ENCODE measurements at regions not wholly inside any gene's neighbourhood (a gene's known extent, or its start where the extent isn't known, plus 50 kb on each side); places are given as distances from the start of the nearest gene placed in this dataset.

GRCh38 chr6:54716877-54717276, 129.7 kb upstream of the FAM83B start:
- H2BK15ac ChIP-seq (ENCODE audit: low read depth, low read length): no peak overlapping the region
- no peaks in the 10 kb centered on the region for H3K23me2 ChIP-seq (ENCODE audit: insufficient read length, low read depth, low read length, poor library complexity, severe bottlenecking)
- no peak overlapping the region for H2BK20ac ChIP-seq (ENCODE audit: low read depth, low read length, poor library complexity, severe bottlenecking)
- Mint-ChIP-seq H3K27me3 (ENCODE audit: low read depth) (no peaks in the 10 kb centered on the region), H3K4me1 (peaks cover 10 to 16% of the 10 kb centered on the region in 2 experiments), H3K36me3 (ENCODE audit: insufficient read depth in 1 of 3, low read depth in 3 of 3) (no peaks in the 10 kb centered on the region), H3K27ac (no peak overlapping the region), H3K4me3 (no peak overlapping the region), H3K9me3 (no peaks in the 10 kb centered on the region)
- no peak overlapping the region for H2BK120ac ChIP-seq (ENCODE audit: low read depth, low read length, poor library complexity, severe bottlenecking)
- no peak overlapping the region for H2BK5ac ChIP-seq (ENCODE audit: insufficient read length, low read length)
- DNase-seq: no peak
- no peak overlapping the region for H3K23ac ChIP-seq (ENCODE audit: insufficient read length, low read depth, low read length)
- H2AFZ ChIP-seq (ENCODE audit: low read length): no peak overlapping the region
- no peak overlapping the region for H2AK5ac ChIP-seq (ENCODE audit: insufficient read length, low read length)
- no peaks in the 10 kb centered on the region for H4K20me1 ChIP-seq (ENCODE audit: control insufficient read depth, insufficient read depth, insufficient read length)
- no peaks in the 10 kb centered on the region for H3K27me3 ChIP-seq (ENCODE audit: insufficient read depth, low read length)
- no peak overlapping the region for H3K18ac ChIP-seq (ENCODE audit: insufficient read length, low read depth, low read length)
- no peaks in the 10 kb centered on the region for H3K4me1 ChIP-seq (ENCODE audit: insufficient read depth, low read length)
- H3K4ac ChIP-seq (ENCODE audit: low read depth, low read length): no peak overlapping the region
- no peak overlapping the region for H3K4me2 ChIP-seq (ENCODE audit: insufficient read depth, insufficient read length, low read length)
- no peaks in the 10 kb centered on the region for H3K9me3 ChIP-seq (ENCODE audit: control insufficient read depth, low read depth, low read length)
- no peaks in the 10 kb centered on the region for H3K79me1 ChIP-seq (ENCODE audit: insufficient read depth, low read depth, low read length, poor library complexity, severe bottlenecking)
- H3K27ac ChIP-seq (ENCODE audit: insufficient read length, low read depth, low read length): no peak overlapping the region
- H3T11ph ChIP-seq (ENCODE audit: low read length): no peak overlapping the region
- no peak overlapping the region for H3K56ac ChIP-seq (ENCODE audit: insufficient read length, low read depth, low read length)
- H3K79me2 ChIP-seq (ENCODE audit: insufficient read depth, low read length): no peaks in the 10 kb centered on the region
- no peak overlapping the region for H2BK12ac ChIP-seq (ENCODE audit: insufficient read length, low read depth, low read length)
- H4K8ac ChIP-seq (replicated peaks; ENCODE audit: insufficient read length, low read depth, low read length): no peak overlapping the region
- H4K91ac ChIP-seq (ENCODE audit: insufficient read length, low read depth, low read length): no peak overlapping the region
- H3K9ac ChIP-seq (ENCODE audit: extremely low read depth, insufficient read length, low read length): no peak overlapping the region
- no peak overlapping the region for H3K14ac ChIP-seq (ENCODE audit: insufficient read depth, low read length)
- WGBS (ENCODE audit: extremely low coverage, insufficient read length, low lambda C conversion rate): no CpG with 5 or more reads among the region's 3 CpGs
- TF ChIP-seq, protein P1, sequence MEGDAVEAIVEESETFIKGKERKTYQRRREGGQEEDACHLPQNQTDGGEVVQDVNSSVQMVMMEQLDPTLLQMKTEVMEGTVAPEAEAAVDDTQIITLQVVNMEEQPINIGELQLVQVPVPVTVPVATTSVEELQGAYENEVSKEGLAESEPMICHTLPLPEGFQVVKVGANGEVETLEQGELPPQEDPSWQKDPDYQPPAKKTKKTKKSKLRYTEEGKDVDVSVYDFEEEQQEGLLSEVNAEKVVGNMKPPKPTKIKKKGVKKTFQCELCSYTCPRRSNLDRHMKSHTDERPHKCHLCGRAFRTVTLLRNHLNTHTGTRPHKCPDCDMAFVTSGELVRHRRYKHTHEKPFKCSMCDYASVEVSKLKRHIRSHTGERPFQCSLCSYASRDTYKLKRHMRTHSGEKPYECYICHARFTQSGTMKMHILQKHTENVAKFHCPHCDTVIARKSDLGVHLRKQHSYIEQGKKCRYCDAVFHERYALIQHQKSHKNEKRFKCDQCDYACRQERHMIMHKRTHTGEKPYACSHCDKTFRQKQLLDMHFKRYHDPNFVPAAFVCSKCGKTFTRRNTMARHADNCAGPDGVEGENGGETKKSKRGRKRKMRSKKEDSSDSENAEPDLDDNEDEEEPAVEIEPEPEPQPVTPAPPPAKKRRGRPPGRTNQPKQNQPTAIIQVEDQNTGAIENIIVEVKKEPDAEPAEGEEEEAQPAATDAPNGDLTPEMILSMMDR (conservative IDR thresholded peaks at IDR 0.05): no peak
- H4K5ac ChIP-seq (ENCODE audit: insufficient read length, low read depth, low read length): no peak overlapping the region

All from H9 (cell line).